ENCODE measurements at regions not wholly inside any gene's neighbourhood (a gene's known extent, or its start where the extent isn't known, plus 50 kb on each side); places are given as distances from the start of the nearest gene placed in this dataset.

GRCh38 chr6:88349511-88349910 lies 183.4 kb upstream of the CNR1 start (continued):
- TF ChIP-seq EGR1 (IDR thresholded peaks at IDR 0.05; ENCODE audit: borderline replicate concordance in 1 of 2, low read depth in 2 of 2, low read length in 2 of 2) (no peak), TBL1XR1 (IDR thresholded peaks at IDR 0.05; ENCODE audit: low read depth, low read length) (no peak), CEBPB (IDR thresholded peaks at IDR 0.05; ENCODE audit: borderline replicate concordance in 1 of 2, low read depth in 2 of 2, low read length in 2 of 2) (no peak), NBN (IDR thresholded peaks at IDR 0.05) (no peak), MTA2 (IDR thresholded peaks at IDR 0.05; ENCODE audit: low read depth) (no peak), CREM (IDR thresholded peaks at IDR 0.05; ENCODE audit: low read depth) (no peak)

- Histone ChIP-seq H3K36me3 (ENCODE audit: control insufficient read depth in 2 of 2, insufficient read depth in 2 of 2, low read length in 1 of 2) (no peaks in the 10 kb centered on the region), H2AFZ (ENCODE audit: control insufficient read depth, low read depth, low read length) (no peak overlapping the region), H3K4me1 (ENCODE audit: control insufficient read depth, insufficient read depth, low read length) (no peaks in the 10 kb centered on the region), H3K9me3 (replicated peaks; ENCODE audit: control insufficient read depth, insufficient read depth, low read length) (no peaks in the 10 kb centered on the region), H3K4me2 (ENCODE audit: control insufficient read depth, insufficient read depth) (no peak overlapping the region), H3K27me3 (replicated peaks in 1 of 2; ENCODE audit: control insufficient read depth in 2 of 2, insufficient read depth in 2 of 2, low read length in 1 of 2) (no peaks in the 10 kb centered on the region), H4K20me1 (ENCODE audit: control insufficient read depth, insufficient read depth) (no peaks in the 10 kb centered on the region), H3K4me3 (no peak overlapping the region), H3K27ac (ENCODE audit: control insufficient read depth, insufficient read depth) (no peak overlapping the region), H3K79me2 (ENCODE audit: control insufficient read depth, insufficient read depth, low read length) (no peaks in the 10 kb centered on the region), H3K9ac (ENCODE audit: control insufficient read depth, insufficient read depth, low read length) (no peak overlapping the region)
- in situ Hi-C loops (cut with MboI), result no loop called here
- SMC1A ChIA-PET (ENCODE audit: uncharacterized antibody, unreplicated experiment), result interaction anchor here (1.3 kb wide), 1 partner anchor 437 kb away, joined by 4 read pairs; no protein-coding TSS in a partner anchor
- POLR2A ChIA-PET, result no interaction called here
- intact Hi-C loops (cut with micrococcal nuclease; ENCODE audit: unreplicated experiment), result no loop called here
- RAD21 ChIA-PET (ENCODE audit: unreplicated experiment), result no interaction called here
- BruUV-seq (replicated peaks), result no TSS peak
- FAIRE-seq, result no peak
- no peak for ATAC-seq
- DNase-seq (ENCODE audit: low read depth, low spot score), result no peak
- CTCF ChIA-PET, result no interaction called here
- no peak for TF ChIP-seq ASH2L (IDR thresholded peaks at IDR 0.05; ENCODE audit: borderline replicate concordance, low read depth)
- 49% methylated on average over 3 of the region's 3 CpGs for WGBS (ENCODE audit: insufficient coverage, insufficient replicate concordance, low lambda C conversion rate, missing lambda C conversion rate)
Observed at GRCh38 chr6:88342336-88342735, 176.2 kb upstream of the CNR1 start.

GRCh38 chr6:88339761-88340160 lies 173.6 kb upstream of the CNR1 start:
- intact Hi-C loops (cut with micrococcal nuclease; ENCODE audit: unreplicated experiment), result no loop called here
- ChIA-PET SMC1A (ENCODE audit: uncharacterized antibody, unreplicated experiment) (no interaction called here), RAD21 (ENCODE audit: unreplicated experiment) (no interaction called here), POLR2A (no interaction called here), CTCF (no interaction called here)
- WGBS (ENCODE audit: insufficient coverage, insufficient replicate concordance, low lambda C conversion rate, missing lambda C conversion rate), result 37% methylated on average over 2 of the region's 2 CpGs
- Histone ChIP-seq H3K4me2 (ENCODE audit: control insufficient read depth, insufficient read depth) (no peak overlapping the region), H2AFZ (ENCODE audit: control insufficient read depth, low read depth, low read length) (no peak overlapping the region), H3K27ac (ENCODE audit: control insufficient read depth, insufficient read depth) (no peak overlapping the region), H3K36me3 (ENCODE audit: control insufficient read depth in 2 of 2, insufficient read depth in 2 of 2, low read length in 1 of 2) (no peaks in the 10 kb centered on the region), H3K9ac (ENCODE audit: control insufficient read depth, insufficient read depth, low read length) (no peak overlapping the region), H3K9me3 (replicated peaks; ENCODE audit: control insufficient read depth, insufficient read depth, low read length) (no peaks in the 10 kb centered on the region), H3K79me2 (ENCODE audit: control insufficient read depth, insufficient read depth, low read length) (no peaks in the 10 kb centered on the region), H3K4me3 (no peak overlapping the region), H3K4me1 (ENCODE audit: control insufficient read depth, insufficient read depth, low read length) (no peaks in the 10 kb centered on the region), H3K27me3 (replicated peaks in 1 of 2; ENCODE audit: control insufficient read depth in 2 of 2, insufficient read depth in 2 of 2, low read length in 1 of 2) (no peaks in the 10 kb centered on the region), H4K20me1 (ENCODE audit: control insufficient read depth, insufficient read depth) (no peaks in the 10 kb centered on the region)
- TF ChIP-seq CBFB (IDR thresholded peaks at IDR 0.05; ENCODE audit: low read depth), result no peak
- no peak for TF ChIP-seq JUNB (IDR thresholded peaks at IDR 0.05)
- TF ChIP-seq NKRF (conservative IDR thresholded peaks at IDR 0.05), result no peak
- no peak for TF ChIP-seq TCF12 (IDR thresholded peaks at IDR 0.05; ENCODE audit: low read depth, low read length)
- no peak for TF ChIP-seq RFX5 (IDR thresholded peaks at IDR 0.05; ENCODE audit: low read depth, low read length)
- no peak for TF ChIP-seq BMI1 (IDR thresholded peaks at IDR 0.05; ENCODE audit: borderline replicate concordance)
- no peak for ATAC-seq
- in situ Hi-C loops (cut with MboI), result no loop called here
- no peak for FAIRE-seq
- no peak for DNase-seq (ENCODE audit: low read depth, low spot score)
- BruUV-seq (replicated peaks), result no TSS peak
